AG10803 (cell line): ENCODE measurements at regions not wholly inside any gene's neighbourhood (a gene's known extent, or its start where the extent isn't known, plus 50 kb on each side); places are given as distances from the start of the nearest gene placed in this dataset.

ENCODE experiments used
- DNase-seq: peaks from one replicate; pipeline ENCODE4 v3.0.0; 2010; ENCODE audit warnings: low read depth
- H3K4me3 ChIP-seq: 2 replicates; pipeline ENCODE4 v1.5.1; 2011; ENCODE audit warnings: mild to moderate bottlenecking, low read length, control low read depth
- TF ChIP-seq, protein P1 (sequence below): conservative IDR thresholded peaks from 2 replicates; pipeline ENCODE4 v1.5.1; 2011; ENCODE audit warnings: mild to moderate bottlenecking, low read length, control low read depth, inconsistent platforms

- TF ChIP-seq, protein P1, sequence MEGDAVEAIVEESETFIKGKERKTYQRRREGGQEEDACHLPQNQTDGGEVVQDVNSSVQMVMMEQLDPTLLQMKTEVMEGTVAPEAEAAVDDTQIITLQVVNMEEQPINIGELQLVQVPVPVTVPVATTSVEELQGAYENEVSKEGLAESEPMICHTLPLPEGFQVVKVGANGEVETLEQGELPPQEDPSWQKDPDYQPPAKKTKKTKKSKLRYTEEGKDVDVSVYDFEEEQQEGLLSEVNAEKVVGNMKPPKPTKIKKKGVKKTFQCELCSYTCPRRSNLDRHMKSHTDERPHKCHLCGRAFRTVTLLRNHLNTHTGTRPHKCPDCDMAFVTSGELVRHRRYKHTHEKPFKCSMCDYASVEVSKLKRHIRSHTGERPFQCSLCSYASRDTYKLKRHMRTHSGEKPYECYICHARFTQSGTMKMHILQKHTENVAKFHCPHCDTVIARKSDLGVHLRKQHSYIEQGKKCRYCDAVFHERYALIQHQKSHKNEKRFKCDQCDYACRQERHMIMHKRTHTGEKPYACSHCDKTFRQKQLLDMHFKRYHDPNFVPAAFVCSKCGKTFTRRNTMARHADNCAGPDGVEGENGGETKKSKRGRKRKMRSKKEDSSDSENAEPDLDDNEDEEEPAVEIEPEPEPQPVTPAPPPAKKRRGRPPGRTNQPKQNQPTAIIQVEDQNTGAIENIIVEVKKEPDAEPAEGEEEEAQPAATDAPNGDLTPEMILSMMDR: no peak
- DNase-seq: no peak
These were observed 198.0 kb upstream of the SYT1 start for GRCh38 chr12:78666584-78666983.

DNA sequence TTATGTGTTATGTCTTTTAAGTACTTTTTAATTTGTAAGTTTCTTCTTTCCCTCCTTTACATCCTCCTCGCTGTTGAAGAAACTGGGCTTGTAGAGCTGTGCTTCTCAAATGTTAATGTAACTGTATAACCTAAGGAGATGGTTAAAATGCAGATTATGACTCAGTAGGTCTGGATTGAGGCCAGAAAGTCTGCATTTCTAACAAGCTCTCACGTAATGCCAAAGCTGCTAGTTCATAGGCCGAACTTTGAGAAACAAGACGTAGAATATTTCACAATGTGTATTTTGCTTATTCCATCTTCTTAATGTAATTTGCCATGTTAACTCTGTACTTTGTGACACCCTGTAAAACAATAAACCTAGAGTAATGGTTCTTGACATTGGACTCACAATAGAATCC lies 193.3 kb upstream of the SYT1 start:
- peak; percentile 33 for DNase-seq
- H3K4me3 ChIP-seq: no peak overlapping the region
- TF ChIP-seq, protein P1: no peak

More at GRCh38 chr12:78666584-78666983, 198.0 kb upstream of the SYT1 start:
- no peak overlapping the region for H3K4me3 ChIP-seq

DNA sequence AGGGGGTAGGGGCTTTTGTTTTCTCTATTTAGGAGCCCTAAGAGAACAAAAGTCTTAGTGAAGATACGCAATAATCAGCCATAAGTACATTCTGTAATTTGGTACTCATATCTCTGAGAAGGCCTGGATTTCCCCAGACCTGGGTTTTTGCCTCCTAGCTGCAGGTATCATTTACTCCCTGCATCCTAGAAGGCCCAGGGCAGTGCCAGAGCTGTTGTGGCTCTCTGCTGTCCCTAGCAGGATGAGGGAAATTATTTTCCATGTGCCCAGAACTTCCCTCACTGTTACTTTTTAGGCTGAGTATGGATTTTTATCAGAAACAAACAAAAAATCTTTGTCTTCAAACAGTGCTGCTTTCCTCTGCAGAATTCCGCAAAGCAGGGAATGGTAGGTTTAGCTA lies 192.5 kb upstream of the SYT1 start:
- H3K4me3 ChIP-seq: no peak overlapping the region
- TF ChIP-seq, protein P1: no peak
- no peak for DNase-seq

GRCh38 chr12:78674311-78675090 lies 190.1 kb upstream of the SYT1 start:
- TF ChIP-seq, protein P1: no peak
- DNase-seq: peak; percentile 31
- H3K4me3 ChIP-seq: no peak overlapping the region

GRCh38 chr12:78680596-78680995 lies 184.0 kb upstream of the SYT1 start:
- DNase-seq: no peak
- H3K4me3 ChIP-seq: no peak overlapping the region
- TF ChIP-seq, protein P1: no peak

- no peak for DNase-seq
- no peak overlapping the region for H3K4me3 ChIP-seq
- TF ChIP-seq, protein P1: no peak
These were observed 181.5 kb upstream of the SYT1 start for GRCh38 chr12:78683031-78683430.

GRCh38 chr12:78683626-78684025 lies 180.9 kb upstream of the SYT1 start:
- no peak overlapping the region for H3K4me3 ChIP-seq
- TF ChIP-seq, protein P1: no peak
- no peak for DNase-seq
